ENCODE measurements at regions not wholly inside any gene's neighbourhood (a gene's known extent, or its start where the extent isn't known, plus 50 kb on each side); places are given as distances from the start of the nearest gene placed in this dataset.

GRCh38 chr16:86382774-86383407 lies 127.4 kb upstream of the FOXF1 start:
- TF ChIP-seq POLR2A (IDR thresholded peaks at IDR 0.05; ENCODE audit: low read depth, low read length) = no peak
- no peak for TF ChIP-seq POLR2AphosphoS5 (IDR thresholded peaks at IDR 0.05; ENCODE audit: low read depth, low read length)
- no peak for TF ChIP-seq TAF1 (IDR thresholded peaks at IDR 0.05; ENCODE audit: low read depth, low read length)
- TF ChIP-seq SPI1 (IDR thresholded peaks at IDR 0.05; ENCODE audit: low read depth, low read length) = no peak
